IPS-15b (cell line): ENCODE measurements at regions not wholly inside any gene's neighbourhood (a gene's known extent, or its start where the extent isn't known, plus 50 kb on each side); places are given as distances from the start of the nearest gene placed in this dataset.
"Not testable (repeated sequence)": the region's sequence is repeated elsewhere in the genome, so short reads cannot be mapped to it uniquely, and the experiment has no call there.

ENCODE experiments used
- H3K27me3 ChIP-seq: one replicate; pipeline ENCODE4 v1.6.1; 2013; ENCODE audit warnings: low read length; ENCODE audit not compliant: control insufficient read depth, insufficient read depth
- H3K36me3 ChIP-seq: one replicate; pipeline ENCODE4 v1.6.1; 2013; ENCODE audit warnings: low read length; ENCODE audit not compliant: control insufficient read depth, insufficient read depth
- H3K4me1 ChIP-seq: one replicate; pipeline ENCODE4 v1.6.1; 2013; ENCODE audit warnings: mild to moderate bottlenecking, low read length; ENCODE audit not compliant: control insufficient read depth, insufficient read depth
- H3K4me3 ChIP-seq: one replicate; pipeline ENCODE4 v1.5.1; 2013; ENCODE audit warnings: low read depth, low read length
- H3K9ac ChIP-seq: one replicate; pipeline ENCODE4 v1.6.1; 2013; ENCODE audit warnings: low read depth, mild to moderate bottlenecking, low read length
- H3K9me3 ChIP-seq: one replicate; pipeline ENCODE4 v1.6.1; 2013; ENCODE audit warnings: mild to moderate bottlenecking, low read length; ENCODE audit not compliant: control insufficient read depth, insufficient read depth

DNA sequence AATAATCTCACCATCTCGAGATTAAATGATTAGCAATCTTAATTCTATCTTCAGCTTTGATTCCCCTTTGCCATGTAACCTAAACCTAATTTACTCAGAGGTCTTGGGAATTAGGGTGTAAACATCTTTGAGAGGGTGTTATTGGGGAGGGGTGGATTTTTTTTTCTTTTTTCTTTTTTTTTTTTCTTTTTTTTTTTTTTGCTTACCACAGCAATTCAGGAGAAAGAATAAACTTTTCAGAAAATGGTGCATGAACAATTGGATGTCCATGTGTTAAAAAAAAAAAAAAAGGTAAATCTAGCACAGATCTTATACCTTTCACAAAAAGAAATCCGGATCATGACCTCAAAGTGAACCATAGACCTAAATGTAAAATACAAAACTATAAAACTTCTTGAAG, 160.8 kb upstream of the FANCL start:
- no peak overlapping the region for H3K4me3 ChIP-seq
- H3K36me3 ChIP-seq: no peaks in the 10 kb centered on the region
- H3K9ac ChIP-seq: no peak overlapping the region
- H3K9me3 ChIP-seq: no peaks in the 10 kb centered on the region
- no peaks in the 10 kb centered on the region for H3K4me1 ChIP-seq
- H3K27me3 ChIP-seq: no peaks in the 10 kb centered on the region

GRCh38 chr2:58398406-58398805, 157.3 kb upstream of the FANCL start:
- H3K4me1 ChIP-seq: no peaks in the 10 kb centered on the region
- no peaks in the 10 kb centered on the region for H3K9me3 ChIP-seq
- H3K4me3 ChIP-seq: no peak overlapping the region
- no peak overlapping the region for H3K9ac ChIP-seq
- H3K36me3 ChIP-seq: no peaks in the 10 kb centered on the region
- no peaks in the 10 kb centered on the region for H3K27me3 ChIP-seq

DNA sequence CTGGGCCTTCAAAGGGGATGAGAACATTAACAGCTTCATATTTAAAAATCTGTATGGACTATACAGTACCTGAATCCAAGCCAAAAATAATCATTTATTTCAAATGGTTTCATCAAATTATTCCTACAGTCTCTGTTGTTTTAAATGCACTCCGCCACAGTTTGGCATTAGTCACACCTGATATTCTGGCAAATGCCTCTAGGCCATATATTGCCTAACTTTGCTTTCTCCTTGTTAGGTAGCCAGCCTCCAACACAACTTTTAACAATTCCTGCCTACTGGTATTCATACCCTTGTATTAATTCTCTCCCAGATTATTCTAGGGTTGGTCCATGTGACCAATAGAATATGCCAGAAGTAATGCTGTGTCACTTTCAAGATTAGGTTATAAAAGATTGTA, 146.6 kb upstream of the FANCL start:
- peak overlapping the region; percentile 37 for H3K4me3 ChIP-seq
- no peaks in the 10 kb centered on the region for H3K4me1 ChIP-seq
- H3K36me3 ChIP-seq: no peaks in the 10 kb centered on the region
- no peak overlapping the region for H3K9ac ChIP-seq
- no peaks in the 10 kb centered on the region for H3K9me3 ChIP-seq
- H3K27me3 ChIP-seq: no peaks in the 10 kb centered on the region

- H3K9me3 ChIP-seq, H3K4me1 ChIP-seq, H3K9ac ChIP-seq, H3K36me3 ChIP-seq, H3K27me3 ChIP-seq: not testable (repeated sequence)
- peak overlapping the region; percentile 37 for H3K4me3 ChIP-seq
Observed at GRCh38 chr2:58386904-58387303, 145.8 kb upstream of the FANCL start.

DNA sequence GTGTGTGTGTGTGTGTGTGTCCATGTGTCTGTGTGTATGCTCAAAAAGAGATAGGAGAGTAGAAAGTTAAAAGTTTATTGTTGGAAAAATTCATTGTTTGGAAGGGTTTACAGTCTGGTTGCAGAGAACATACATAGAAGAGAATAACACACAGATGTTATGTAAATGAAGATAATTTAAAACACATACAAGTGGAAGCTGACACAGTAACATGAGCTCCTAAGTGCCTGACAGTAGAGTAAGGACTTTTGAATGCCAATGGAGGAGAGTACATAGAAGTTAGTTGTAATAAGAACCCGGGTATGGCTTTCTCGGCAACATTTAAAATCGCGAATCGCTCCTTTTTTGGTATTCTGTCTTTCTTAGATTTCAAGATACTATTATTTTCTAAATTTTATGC, 137.0 kb upstream of the FANCL start:
- Histone ChIP-seq H3K36me3 (no peaks in the 10 kb centered on the region), H3K9ac (no peak overlapping the region), H3K9me3 (no peaks in the 10 kb centered on the region), H3K27me3 (no peaks in the 10 kb centered on the region), H3K4me3 (no peak overlapping the region), H3K4me1 (no peaks in the 10 kb centered on the region)

DNA sequence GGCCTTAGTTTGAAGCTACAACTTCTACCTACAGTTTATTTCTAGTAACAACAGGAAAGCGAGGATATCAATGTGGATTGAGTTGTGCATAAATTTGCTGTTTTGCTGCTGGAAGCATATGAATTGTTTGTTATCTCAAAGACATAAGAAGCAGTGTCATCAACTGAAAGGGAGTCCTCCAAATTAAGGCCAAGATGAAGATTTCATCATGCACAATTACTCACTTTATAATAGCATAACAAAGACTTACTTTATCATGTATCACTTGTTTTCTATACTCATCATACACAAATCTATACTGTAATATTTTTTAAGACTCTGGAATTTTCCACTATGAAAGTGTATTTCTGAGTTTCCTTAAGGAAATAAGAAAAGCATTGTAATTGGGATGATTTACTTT, 136.1 kb upstream of the FANCL start:
- Histone ChIP-seq H3K36me3 (no peaks in the 10 kb centered on the region), H3K4me1 (no peaks in the 10 kb centered on the region), H3K4me3 (no peak overlapping the region), H3K27me3 (no peaks in the 10 kb centered on the region), H3K9me3 (no peaks in the 10 kb centered on the region), H3K9ac (no peak overlapping the region)

DNA sequence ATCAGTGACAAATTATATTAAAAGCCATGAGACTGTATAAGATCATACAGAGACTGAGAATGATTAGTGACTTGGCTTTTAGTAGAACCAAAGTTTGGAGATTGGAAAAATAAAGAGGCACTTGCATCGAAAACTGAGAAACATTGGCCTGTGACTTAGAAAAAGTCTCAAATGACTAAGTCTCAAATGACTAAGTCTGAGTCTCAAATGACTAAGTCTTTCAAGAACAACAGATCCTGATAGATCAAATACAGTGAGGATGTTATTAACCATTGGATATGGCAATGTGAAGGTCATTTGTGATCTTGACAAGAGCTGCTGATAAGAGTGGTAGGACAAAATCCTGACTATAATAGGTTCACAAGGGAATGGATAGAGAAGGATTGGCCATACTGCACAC, 135.5 kb upstream of the FANCL start:
- H3K9me3 ChIP-seq: no peaks in the 10 kb centered on the region
- no peak overlapping the region for H3K4me3 ChIP-seq
- H3K36me3 ChIP-seq: no peaks in the 10 kb centered on the region
- H3K9ac ChIP-seq: no peak overlapping the region
- H3K27me3 ChIP-seq: no peaks in the 10 kb centered on the region
- no peaks in the 10 kb centered on the region for H3K4me1 ChIP-seq

GRCh38 chr2:58369594-58369993, 128.5 kb upstream of the FANCL start:
- Histone ChIP-seq H3K27me3 (no peaks in the 10 kb centered on the region), H3K36me3 (no peaks in the 10 kb centered on the region), H3K9me3 (no peaks in the 10 kb centered on the region), H3K4me3 (no peak overlapping the region), H3K9ac (no peak overlapping the region), H3K4me1 (peaks cover 3% of the 10 kb centered on the region)

- H3K4me3 ChIP-seq: no peak overlapping the region
- no peaks in the 10 kb centered on the region for H3K27me3 ChIP-seq
- H3K9me3 ChIP-seq: no peaks in the 10 kb centered on the region
- no peak overlapping the region for H3K9ac ChIP-seq
- H3K4me1 ChIP-seq: no peaks in the 10 kb centered on the region
- no peaks in the 10 kb centered on the region for H3K36me3 ChIP-seq
Observed at GRCh38 chr2:58364098-58364497, 123.0 kb upstream of the FANCL start.

DNA sequence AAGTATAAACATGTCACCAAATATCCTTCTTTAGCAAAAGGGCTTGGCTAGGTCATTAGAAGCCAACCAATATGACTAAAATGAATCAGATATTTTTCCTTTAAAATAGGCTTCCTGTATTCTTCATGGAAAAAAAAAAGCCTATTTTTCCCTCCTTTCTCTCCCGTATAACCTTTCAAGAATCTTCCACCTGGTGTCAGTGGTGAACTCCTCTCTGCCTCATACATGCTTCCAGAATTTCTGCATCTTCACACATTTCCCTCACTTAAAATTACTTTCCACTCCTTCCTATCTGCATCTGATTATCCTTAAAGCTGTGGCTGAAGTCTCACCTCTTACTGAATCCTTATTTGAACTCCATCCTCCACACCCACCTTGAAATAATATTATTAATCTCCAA, 116.9 kb upstream of the FANCL start:
- H3K4me3 ChIP-seq: no peak overlapping the region
- no peaks in the 10 kb centered on the region for H3K36me3 ChIP-seq
- no peaks in the 10 kb centered on the region for H3K27me3 ChIP-seq
- H3K9me3 ChIP-seq: no peaks in the 10 kb centered on the region
- peaks cover 24% of the 10 kb centered on the region for H3K4me1 ChIP-seq
- no peak overlapping the region for H3K9ac ChIP-seq

GRCh38 chr2:58357521-58357920, 116.4 kb upstream of the FANCL start:
- Histone ChIP-seq H3K36me3 (no peaks in the 10 kb centered on the region), H3K4me3 (no peak overlapping the region), H3K27me3 (no peaks in the 10 kb centered on the region), H3K4me1 (peaks cover 24% of the 10 kb centered on the region), H3K9me3 (no peaks in the 10 kb centered on the region), H3K9ac (no peak overlapping the region)

GRCh38 chr2:58354230-58354629, 113.1 kb upstream of the FANCL start:
- H3K36me3 ChIP-seq: no peaks in the 10 kb centered on the region
- no peaks in the 10 kb centered on the region for H3K27me3 ChIP-seq
- H3K9me3 ChIP-seq: no peaks in the 10 kb centered on the region
- H3K4me1 ChIP-seq: peaks cover 24% of the 10 kb centered on the region
- no peak overlapping the region for H3K9ac ChIP-seq
- H3K4me3 ChIP-seq: no peak overlapping the region

- Histone ChIP-seq H3K4me3 (no peak overlapping the region), H3K36me3 (no peaks in the 10 kb centered on the region), H3K4me1 (no peaks in the 10 kb centered on the region), H3K9me3 (no peaks in the 10 kb centered on the region), H3K27me3 (no peaks in the 10 kb centered on the region), H3K9ac (no peak overlapping the region)
Observed at GRCh38 chr2:58350484-58350883, 109.4 kb upstream of the FANCL start.
